ENCODE measurements at regions not wholly inside any gene's neighbourhood (a gene's known extent, or its start where the extent isn't known, plus 50 kb on each side); places are given as distances from the start of the nearest gene placed in this dataset.
"Not testable (repeated sequence)": the region's sequence is repeated elsewhere in the genome, so short reads cannot be mapped to it uniquely, and the experiment has no call there.

GRCh38 chr3:159881828-159882309 lies 106.8 kb upstream of the IL12A start:
- no peaks in the 10 kb centered on the region for H3K9me3 ChIP-seq (ENCODE audit: low read depth, low read length)
- no peaks in the 10 kb centered on the region for H3K4me1 ChIP-seq (ENCODE audit: insufficient read depth, low read length)
- H3K4me3 ChIP-seq (ENCODE audit: low read length), result no peak overlapping the region
- no peaks in the 10 kb centered on the region for H3K27me3 ChIP-seq (ENCODE audit: insufficient read depth, low read length)

DNA sequence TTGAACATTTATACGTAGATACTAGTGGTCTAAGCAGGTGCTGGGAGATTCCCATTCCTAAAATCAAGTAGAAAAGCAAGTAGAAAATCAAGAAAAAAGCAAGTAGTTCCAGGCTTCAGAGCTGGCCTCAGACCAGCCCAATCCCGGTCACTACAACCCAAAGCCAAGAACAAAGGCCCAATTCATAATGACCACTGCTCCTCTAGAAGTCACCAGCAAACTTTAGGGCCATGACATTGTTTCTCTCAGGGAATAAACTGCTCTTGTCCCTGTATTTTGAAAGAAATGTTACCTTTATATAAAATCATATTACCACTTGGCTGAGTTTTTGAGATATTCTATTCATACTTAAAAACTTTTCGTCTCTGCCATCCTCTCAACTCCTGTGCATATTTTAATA lies 106.3 kb upstream of the IL12A start:
- Histone ChIP-seq H3K4me1 (ENCODE audit: insufficient read depth, low read length) (peaks cover under 1% of the 10 kb centered on the region), H3K9me3 (ENCODE audit: low read depth, low read length) (no peaks in the 10 kb centered on the region), H3K27me3 (ENCODE audit: insufficient read depth, low read length) (no peaks in the 10 kb centered on the region), H3K4me3 (ENCODE audit: low read length) (no peak overlapping the region)

DNA sequence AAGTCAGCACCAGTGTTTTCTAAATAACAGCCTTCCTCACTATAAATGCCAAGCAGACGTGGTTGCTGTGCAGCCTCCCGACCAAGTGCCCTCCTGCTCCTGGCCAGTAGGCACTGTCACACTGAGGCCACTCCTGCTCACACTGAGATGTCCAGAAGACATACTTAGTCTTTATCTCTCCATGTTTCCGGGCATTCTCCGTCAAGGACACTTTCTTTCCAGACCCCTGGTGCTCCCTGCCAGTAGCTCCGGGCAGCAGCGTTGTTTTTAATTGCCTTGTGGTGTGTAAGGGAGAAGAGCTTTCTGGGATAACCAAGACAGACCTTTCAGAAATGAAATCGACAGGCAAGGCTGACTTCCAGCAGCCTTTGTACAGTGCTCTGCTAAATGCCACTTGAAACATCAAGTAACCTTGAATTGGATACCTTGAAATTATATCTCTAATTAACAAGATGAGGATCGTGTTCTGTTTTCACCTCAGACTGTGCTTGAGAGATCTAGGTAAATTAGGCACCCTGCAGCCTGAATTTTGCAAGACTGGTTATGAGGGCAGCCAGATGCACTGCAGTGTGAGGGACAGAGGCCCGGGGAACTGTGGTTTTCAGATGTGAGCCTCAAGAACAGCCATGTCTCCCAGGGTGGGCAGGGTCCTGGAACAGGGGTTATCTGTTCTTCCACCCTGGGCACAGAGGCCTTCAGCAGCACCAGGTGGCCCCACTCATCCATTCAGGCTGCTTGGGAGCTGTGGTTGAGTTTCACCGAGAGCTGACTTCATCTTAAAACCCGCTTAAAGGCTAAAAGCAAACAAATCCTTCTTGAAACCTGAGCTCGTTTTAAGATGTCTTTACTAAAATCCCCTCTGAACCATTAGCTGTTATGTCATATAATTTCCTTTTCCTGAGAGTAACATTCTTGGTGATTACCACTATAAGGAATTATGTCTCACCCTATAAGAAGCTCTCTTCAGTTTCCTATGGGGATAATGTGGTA lies 105.5 kb upstream of the IL12A start:
- Histone ChIP-seq H3K9me3 (ENCODE audit: low read depth, low read length) (no peaks in the 10 kb centered on the region), H3K27me3 (ENCODE audit: insufficient read depth, low read length) (no peaks in the 10 kb centered on the region), H3K4me3 (ENCODE audit: low read length) (no peak overlapping the region), H3K4me1 (ENCODE audit: insufficient read depth, low read length) (peaks cover 6% of the 10 kb centered on the region)

DNA sequence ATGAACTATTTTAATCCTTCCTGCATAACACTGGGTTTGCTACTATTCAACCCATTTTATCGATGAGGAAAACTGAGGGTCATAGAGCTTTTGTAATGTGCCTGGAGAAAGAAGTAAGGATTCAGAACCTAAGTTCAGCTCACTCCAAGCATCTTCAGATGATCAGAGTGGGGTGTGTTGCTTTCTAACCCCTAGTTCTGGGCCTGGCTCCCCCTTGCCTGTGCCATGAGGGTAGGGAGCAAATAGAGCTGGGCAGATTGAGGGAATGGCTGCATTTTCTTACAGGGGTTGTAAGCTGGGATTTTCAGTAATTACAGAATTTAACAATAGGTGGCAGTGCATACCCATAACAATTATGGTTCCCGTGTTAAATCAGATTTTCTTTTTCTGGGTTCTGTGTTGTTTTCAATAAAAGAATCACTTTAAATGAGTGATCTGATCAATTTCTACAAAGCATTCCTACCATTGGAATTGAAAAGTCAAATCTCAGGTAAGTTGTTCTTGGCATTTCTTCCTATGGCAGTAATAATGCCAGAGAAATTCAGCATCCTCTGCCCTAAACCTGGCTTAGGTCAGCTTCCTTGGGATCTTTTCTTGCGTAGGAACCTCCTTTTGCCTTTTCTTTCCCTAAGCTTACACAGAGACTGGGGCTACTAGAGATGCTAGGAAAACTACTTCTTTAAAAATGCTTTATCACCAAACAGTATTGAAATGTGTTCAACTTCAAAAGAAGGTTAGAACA lies 103.8 kb upstream of the IL12A start:
- Histone ChIP-seq H3K4me1 (ENCODE audit: insufficient read depth, low read length) (peaks cover 6% of the 10 kb centered on the region), H3K9me3 (ENCODE audit: low read depth, low read length) (no peaks in the 10 kb centered on the region), H3K27me3 (ENCODE audit: insufficient read depth, low read length) (no peaks in the 10 kb centered on the region), H3K4me3 (ENCODE audit: low read length) (no peak overlapping the region)

GRCh38 chr3:159886050-159886449 lies 102.6 kb upstream of the IL12A start:
- Histone ChIP-seq H3K4me3 (ENCODE audit: low read length) (no peak overlapping the region), H3K27me3 (ENCODE audit: insufficient read depth, low read length) (no peaks in the 10 kb centered on the region), H3K9me3 (ENCODE audit: low read depth, low read length) (no peaks in the 10 kb centered on the region), H3K4me1 (ENCODE audit: insufficient read depth, low read length) (peaks cover 10% of the 10 kb centered on the region)

GRCh38 chr3:159886530-159886929 lies 102.1 kb upstream of the IL12A start:
- not testable (repeated sequence) for H3K4me3 ChIP-seq (ENCODE audit: low read length); H3K9me3 ChIP-seq (ENCODE audit: low read depth, low read length); H3K27me3 ChIP-seq (ENCODE audit: insufficient read depth, low read length)
- peaks cover 14% of the 10 kb centered on the region for H3K4me1 ChIP-seq (ENCODE audit: insufficient read depth, low read length)

GRCh38 chr3:159887168-159887567 lies 101.5 kb upstream of the IL12A start:
- peaks cover 16% of the 10 kb centered on the region for H3K4me1 ChIP-seq (ENCODE audit: insufficient read depth, low read length)
- H3K4me3 ChIP-seq (ENCODE audit: low read length), result no peak overlapping the region
- H3K9me3 ChIP-seq (ENCODE audit: low read depth, low read length), result no peaks in the 10 kb centered on the region
- no peaks in the 10 kb centered on the region for H3K27me3 ChIP-seq (ENCODE audit: insufficient read depth, low read length)

GRCh38 chr3:159887911-159888310 lies 100.7 kb upstream of the IL12A start:
- H3K4me1 ChIP-seq (ENCODE audit: insufficient read depth, low read length), result peaks cover 16% of the 10 kb centered on the region
- H3K27me3 ChIP-seq (ENCODE audit: insufficient read depth, low read length), result no peaks in the 10 kb centered on the region
- H3K9me3 ChIP-seq (ENCODE audit: low read depth, low read length), result no peaks in the 10 kb centered on the region
- no peak overlapping the region for H3K4me3 ChIP-seq (ENCODE audit: low read length)

- peaks cover 16% of the 10 kb centered on the region for H3K4me1 ChIP-seq (ENCODE audit: insufficient read depth, low read length)
- H3K27me3 ChIP-seq (ENCODE audit: insufficient read depth, low read length), result no peaks in the 10 kb centered on the region
- H3K4me3 ChIP-seq (ENCODE audit: low read length), result no peak overlapping the region
- H3K9me3 ChIP-seq (ENCODE audit: low read depth, low read length), result no peaks in the 10 kb centered on the region
Measured at GRCh38 chr3:159892171-159892795, 96.4 kb upstream of the IL12A start.

DNA sequence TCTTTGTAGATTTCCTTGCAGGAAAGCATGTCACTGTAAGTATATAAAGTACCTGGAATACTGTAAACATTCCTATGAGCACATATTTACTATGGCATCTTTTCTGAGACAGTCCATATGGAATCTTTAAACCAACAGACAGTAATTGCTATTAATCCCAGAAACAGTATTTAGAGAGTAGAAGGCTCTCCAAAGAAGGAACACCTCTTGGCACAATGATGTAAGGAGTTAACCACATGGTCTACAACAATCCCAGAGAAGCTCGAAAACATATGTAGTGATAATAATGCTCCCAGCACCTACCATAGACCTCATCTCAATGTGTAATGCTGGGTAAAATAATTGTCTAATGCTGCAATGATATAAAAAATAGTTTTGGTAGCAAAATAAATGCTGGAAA lies 95.8 kb upstream of the IL12A start:
- H3K4me3 ChIP-seq (ENCODE audit: low read length), result no peak overlapping the region
- H3K9me3 ChIP-seq (ENCODE audit: low read depth, low read length), result no peaks in the 10 kb centered on the region
- peaks cover 11% of the 10 kb centered on the region for H3K4me1 ChIP-seq (ENCODE audit: insufficient read depth, low read length)
- no peaks in the 10 kb centered on the region for H3K27me3 ChIP-seq (ENCODE audit: insufficient read depth, low read length)

- peaks cover 10% of the 10 kb centered on the region for H3K4me1 ChIP-seq (ENCODE audit: insufficient read depth, low read length)
- H3K27me3 ChIP-seq (ENCODE audit: insufficient read depth, low read length), result no peaks in the 10 kb centered on the region
- no peaks in the 10 kb centered on the region for H3K9me3 ChIP-seq (ENCODE audit: low read depth, low read length)
- no peak overlapping the region for H3K4me3 ChIP-seq (ENCODE audit: low read length)
Measured at GRCh38 chr3:159894386-159894785, 94.2 kb upstream of the IL12A start.

DNA sequence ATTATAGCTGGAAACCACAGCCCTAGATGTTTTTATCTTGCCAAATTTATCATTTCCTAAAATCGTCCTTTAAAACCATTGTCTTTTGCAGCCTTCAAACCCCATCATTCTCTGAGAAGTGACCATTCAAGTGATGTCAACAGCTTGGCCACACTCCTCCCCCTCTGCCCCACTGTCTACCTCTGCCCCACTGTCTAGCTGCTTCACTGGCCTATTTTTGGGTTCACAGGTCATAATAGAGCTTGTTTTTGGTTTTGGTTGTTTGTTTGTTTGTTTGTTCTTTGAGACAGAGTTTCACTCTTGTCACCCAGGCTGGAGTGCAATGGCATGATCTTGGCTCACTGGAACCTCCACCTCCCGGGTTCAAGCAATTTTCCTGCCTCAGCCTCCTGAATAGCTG lies 93.2 kb upstream of the IL12A start:
- H3K27me3 ChIP-seq (ENCODE audit: insufficient read depth, low read length), result no peaks in the 10 kb centered on the region
- no peak overlapping the region for H3K4me3 ChIP-seq (ENCODE audit: low read length)
- peaks cover 10% of the 10 kb centered on the region for H3K4me1 ChIP-seq (ENCODE audit: insufficient read depth, low read length)
- no peaks in the 10 kb centered on the region for H3K9me3 ChIP-seq (ENCODE audit: low read depth, low read length)

DNA sequence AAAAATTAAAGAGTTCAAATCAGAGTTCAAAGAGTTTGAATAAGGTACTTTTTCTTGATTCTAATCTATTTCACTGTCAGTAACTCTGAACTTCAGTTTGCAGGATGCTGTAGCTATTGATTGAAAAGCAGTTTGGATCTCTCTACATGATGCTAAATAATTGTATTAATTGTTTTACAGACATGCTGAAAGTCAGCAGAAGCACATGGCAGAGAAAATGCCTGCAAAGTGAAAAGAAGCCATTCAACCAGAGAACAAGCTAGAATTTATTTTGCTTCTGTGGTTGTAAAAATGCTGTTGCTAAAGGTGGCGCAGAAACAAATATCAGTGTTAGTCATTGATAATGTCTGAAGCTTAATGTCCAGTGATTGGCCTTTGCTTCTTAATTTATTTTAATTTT lies 92.1 kb upstream of the IL12A start:
- H3K27me3 ChIP-seq (ENCODE audit: insufficient read depth, low read length), result no peaks in the 10 kb centered on the region
- H3K9me3 ChIP-seq (ENCODE audit: low read depth, low read length), result no peaks in the 10 kb centered on the region
- peaks cover 1% of the 10 kb centered on the region for H3K4me1 ChIP-seq (ENCODE audit: insufficient read depth, low read length)
- no peak overlapping the region for H3K4me3 ChIP-seq (ENCODE audit: low read length)

- H3K27me3 ChIP-seq (ENCODE audit: insufficient read depth, low read length), result no peaks in the 10 kb centered on the region
- no peak overlapping the region for H3K4me3 ChIP-seq (ENCODE audit: low read length)
- no peaks in the 10 kb centered on the region for H3K9me3 ChIP-seq (ENCODE audit: low read depth, low read length)
- peaks cover 1% of the 10 kb centered on the region for H3K4me1 ChIP-seq (ENCODE audit: insufficient read depth, low read length)
Measured at GRCh38 chr3:159897331-159898075, 91.1 kb upstream of the IL12A start.
